MM.1S (cell line): ENCODE measurements at regions not wholly inside any gene's neighbourhood (a gene's known extent, or its start where the extent isn't known, plus 50 kb on each side); places are given as distances from the start of the nearest gene placed in this dataset.

Experiments used
- CTCF ChIP-seq: fragments of 300-600 bp; sonication (generic); IDR thresholded peaks from 2 replicates; pipeline ENCODE4 v1.5.1; 2016; ENCODE audit warnings: antibody characterized with exemption, low read length, mixed read lengths
- EZH2phosphoT487 ChIP-seq: fragments of 300-600 bp; sonication (generic); IDR thresholded peaks from 2 replicates; pipeline ENCODE4 v1.6.1; 2018; ENCODE audit warnings: antibody characterized with exemption, low read length

- TF ChIP-seq CTCF (no peak), EZH2phosphoT487 (no peak)
Observed at GRCh38 chr3:34675383-34676120, 877.1 kb downstream of the PDCD6IP start.
